Thyroid gland (tissue), 4 donors: ENCODE measurements at regions not wholly inside any gene's neighbourhood (a gene's known extent, or its start where the extent isn't known, plus 50 kb on each side); places are given as distances from the start of the nearest gene placed in this dataset.
"Not testable (repeated sequence)": the region's sequence is repeated elsewhere in the genome, so short reads cannot be mapped to it uniquely, and the experiment has no call there.

Experiments
- DNase-seq, 2 donors: peaks; one replicate each; pipeline ENCODE4 v3.0.0-alpha.2; 2019
- H3K27ac ChIP-seq, 3 donors: fragments of 200-600 bp; sonication (generic); 1 replicate in 2 of 3; 2 replicates in 1 of 3; pipeline ENCODE4 v1.5.1; 2016 to 2019; ENCODE audit warnings: mild to moderate bottlenecking in 1 of 3, moderate library complexity in 1 of 3
- H3K27me3 ChIP-seq: fragments of 200-600 bp; sonication (generic); one replicate; pipeline ENCODE4 v1.5.1; 2019
- H3K36me3 ChIP-seq, 2 donors: fragments of 200-600 bp; sonication (generic); one replicate each; pipeline ENCODE4 v1.5.1; 2016 to 2019
- H3K4me1 ChIP-seq, 2 donors: fragments of 200-600 bp; sonication (generic); one replicate each; pipeline ENCODE4 v1.5.1; 2017 to 2019
- H3K4me3 ChIP-seq, 3 donors: fragments of 200-600 bp; sonication (generic); replicated peaks in 1 of 3; 1 replicate in 2 of 3; 2 replicates in 1 of 3; pipeline ENCODE4 v1.5.1; 2016; ENCODE audit warnings: mild to moderate bottlenecking in 1 of 3
- H3K9me3 ChIP-seq: fragments of 200-600 bp; sonication (generic); one replicate; pipeline ENCODE4 v1.5.1; 2017
- WGBS, 2 donors: methylation state at CpG; one replicate each; pipeline ENCODE4 v1.1.5; 2017; 5-methylcytosine and 5-hydroxymethylcytosine counted together
- intact Hi-C: fragments of 100-400 bp; cut with DNase I; formaldehyde crosslinking; loops from one replicate; pipeline ENCODE4 v1.15.1; 2023

GRCh38 chr1:83403500-83403899, 595.4 kb downstream of the TTLL7 start:
- H3K9me3 ChIP-seq, DNase-seq, H3K4me3 ChIP-seq, H3K27me3 ChIP-seq, H3K36me3 ChIP-seq, H3K27ac ChIP-seq, intact Hi-C loops: not testable (repeated sequence)
- WGBS, 2 donors: 60 to 61% methylated on average over 7 of the region's 7 CpGs
- peaks cover 8 to 14% of the 10 kb centered on the region in 2 donors for H3K4me1 ChIP-seq

GRCh38 chr1:83401146-83401545, 597.8 kb downstream of the TTLL7 start:
- WGBS, 2 donors: 95 to 100% methylated on average over 1 of the region's 1 CpG
- intact Hi-C loops, H3K36me3 ChIP-seq, H3K4me3 ChIP-seq, H3K9me3 ChIP-seq, H3K4me1 ChIP-seq, DNase-seq, H3K27me3 ChIP-seq, H3K27ac ChIP-seq: not testable (repeated sequence)

- H3K36me3 ChIP-seq, H3K4me1 ChIP-seq, H3K9me3 ChIP-seq, H3K27ac ChIP-seq, DNase-seq, H3K4me3 ChIP-seq, intact Hi-C loops, H3K27me3 ChIP-seq: not testable (repeated sequence)
Observed at GRCh38 chr1:83400173-83400572, 598.8 kb downstream of the TTLL7 start.

GRCh38 chr1:83398125-83398524, 600.8 kb downstream of the TTLL7 start:
- H3K4me3 ChIP-seq, H3K27me3 ChIP-seq, H3K4me1 ChIP-seq, H3K9me3 ChIP-seq, H3K27ac ChIP-seq, intact Hi-C loops, H3K36me3 ChIP-seq, DNase-seq: not testable (repeated sequence)

- H3K36me3 ChIP-seq, H3K27ac ChIP-seq, H3K4me3 ChIP-seq, H3K27me3 ChIP-seq, intact Hi-C loops, H3K4me1 ChIP-seq, DNase-seq, H3K9me3 ChIP-seq: not testable (repeated sequence)
- 70 to 89% methylated on average over 5 of the region's 5 CpGs for WGBS, 2 donors
Observed at GRCh38 chr1:83395130-83395529, 603.8 kb downstream of the TTLL7 start.

GRCh38 chr1:83386946-83387345, 612.0 kb downstream of the TTLL7 start:
- H3K4me1 ChIP-seq, H3K9me3 ChIP-seq, DNase-seq, H3K4me3 ChIP-seq, H3K36me3 ChIP-seq, H3K27me3 ChIP-seq, intact Hi-C loops, H3K27ac ChIP-seq: not testable (repeated sequence)
- 69 to 78% methylated on average over 1 of the region's 1 CpG for WGBS, 2 donors

- intact Hi-C loops, H3K4me3 ChIP-seq, H3K9me3 ChIP-seq, H3K4me1 ChIP-seq, H3K27ac ChIP-seq, H3K27me3 ChIP-seq, DNase-seq, H3K36me3 ChIP-seq: not testable (repeated sequence)
- WGBS, 2 donors: 94 to 100% methylated on average over 1 of the region's 2 CpGs
Observed at GRCh38 chr1:83383107-83383506, 615.8 kb downstream of the TTLL7 start.

GRCh38 chr1:83373018-83373417, 625.9 kb downstream of the TTLL7 start:
- DNase-seq, H3K27ac ChIP-seq, H3K27me3 ChIP-seq, H3K4me3 ChIP-seq, H3K4me1 ChIP-seq, H3K9me3 ChIP-seq, H3K36me3 ChIP-seq, intact Hi-C loops: not testable (repeated sequence)
- 96 to 100% methylated on average over 1 of the region's 1 CpG for WGBS, 2 donors

GRCh38 chr1:83369853-83370252, 629.1 kb downstream of the TTLL7 start:
- H3K27me3 ChIP-seq, H3K9me3 ChIP-seq, intact Hi-C loops, DNase-seq, H3K36me3 ChIP-seq, H3K27ac ChIP-seq, H3K4me3 ChIP-seq, H3K4me1 ChIP-seq: not testable (repeated sequence)
- 43 to 61% methylated on average over 3 of the region's 3 CpGs for WGBS, 2 donors

- 94 to 95% methylated on average over 2 of the region's 2 CpGs for WGBS, 2 donors
- H3K9me3 ChIP-seq, H3K27me3 ChIP-seq, H3K36me3 ChIP-seq, H3K27ac ChIP-seq, H3K4me3 ChIP-seq, intact Hi-C loops, H3K4me1 ChIP-seq, DNase-seq: not testable (repeated sequence)
Observed at GRCh38 chr1:83365320-83365719, 633.6 kb downstream of the TTLL7 start.

GRCh38 chr1:83345375-83345774, 653.6 kb downstream of the TTLL7 start:
- H3K9me3 ChIP-seq, H3K27ac ChIP-seq, H3K4me1 ChIP-seq, DNase-seq, H3K27me3 ChIP-seq, H3K4me3 ChIP-seq, intact Hi-C loops, H3K36me3 ChIP-seq: not testable (repeated sequence)
- WGBS, 2 donors: 83 to 91% methylated on average over 3 of the region's 3 CpGs

- DNase-seq, H3K36me3 ChIP-seq, H3K4me1 ChIP-seq, H3K27me3 ChIP-seq, intact Hi-C loops, H3K9me3 ChIP-seq, H3K27ac ChIP-seq, H3K4me3 ChIP-seq: not testable (repeated sequence)
- WGBS, 2 donors: 73 to 86% methylated on average over 6 of the region's 6 CpGs
Observed at GRCh38 chr1:83343767-83344166, 655.2 kb downstream of the TTLL7 start.

- H3K9me3 ChIP-seq, H3K4me3 ChIP-seq, H3K4me1 ChIP-seq, H3K27ac ChIP-seq, H3K36me3 ChIP-seq, H3K27me3 ChIP-seq, intact Hi-C loops: not testable (repeated sequence)
- peak; percentile 18 to 30 for DNase-seq
Observed at GRCh38 chr1:83342995-83343394, 655.9 kb downstream of the TTLL7 start.

GRCh38 chr1:83332308-83332707, 666.6 kb downstream of the TTLL7 start:
- H3K36me3 ChIP-seq, DNase-seq, H3K27ac ChIP-seq, H3K4me3 ChIP-seq, H3K9me3 ChIP-seq, H3K27me3 ChIP-seq, intact Hi-C loops, H3K4me1 ChIP-seq: not testable (repeated sequence)
- WGBS, 2 donors: 20 to 50% methylated on average over 1 of the region's 1 CpG
